Panc1 (cell line): ENCODE measurements at regions not wholly inside any gene's neighbourhood (a gene's known extent, or its start where the extent isn't known, plus 50 kb on each side); places are given as distances from the start of the nearest gene placed in this dataset.

Experiments used
- ATAC-seq: fragments of 200-7000 bp; cut with Tn5 transposase; 2 replicates; pipeline ENCODE4 v1.9.1; 2020; ENCODE audit warnings: mild to moderate bottlenecking, moderate library complexity
- BruUV-seq: library from RNA; stranded (reverse); fragments of 400-500 nt; replicated peaks from 2 replicates; lab custom pipeline; 2021; lab: Mats Ljungman, UMichigan
- CTCF ChIA-PET: fragments of 300-600 bp; sonication (Branson Sonifier 250); formaldehyde crosslinking; loops from one replicate; lab custom pipeline; 2022; ENCODE audit warnings: antibody characterized with exemption; lab: Charles Lee
- POLR2A ChIA-PET: fragments of 300-600 bp; sonication (Branson Sonifier 250); formaldehyde crosslinking; loops from one replicate; lab custom pipeline; 2022; ENCODE audit warnings: antibody characterized with exemption; lab: Charles Lee
- DNase-seq: peaks from one replicate; pipeline ENCODE4 v3.0.0-alpha.2; 2010; ENCODE audit warnings: low read depth, low spot score
- H3K27ac ChIP-seq: 2 replicates; pipeline ENCODE4 v1.5.1; 2011; ENCODE audit warnings: mild to moderate bottlenecking, low read length, inconsistent platforms
- H3K27me3 ChIP-seq: fragments of 200-500 bp; sonication (Bioruptor generic); 2 replicates; pipeline ENCODE4 v1.6.0; 2014; ENCODE audit warnings: low read length, inconsistent platforms; ENCODE audit not compliant: control insufficient read depth, insufficient read depth
- H3K36me3 ChIP-seq: fragments of 200-500 bp; sonication (Bioruptor generic); 2 replicates; pipeline ENCODE4 v1.5.1; 2014; ENCODE audit warnings: inconsistent platforms, mild to moderate bottlenecking, low read length, moderate library complexity; ENCODE audit not compliant: control insufficient read depth, insufficient read depth
- H3K4me1 ChIP-seq: 2 replicates; pipeline ENCODE4 v1.5.1; 2011; ENCODE audit warnings: inconsistent platforms, mild to moderate bottlenecking, low read length, moderate library complexity; ENCODE audit not compliant: control insufficient read depth, insufficient read depth
- H3K4me3 ChIP-seq, 2 experiments: 2 replicates each; pipeline ENCODE4 v1.5.1; 2011 to 2012; ENCODE audit warnings: low read depth in 2 of 2, low read length in 2 of 2, mild to moderate bottlenecking in 2 of 2, inconsistent platforms in 1 of 2, moderate library complexity in 1 of 2
- H3K9me3 ChIP-seq: fragments of 200-500 bp; sonication (Bioruptor generic); 2 replicates; pipeline ENCODE4 v1.5.1; 2014; ENCODE audit warnings: low read depth, mild to moderate bottlenecking, inconsistent platforms, low read length, moderate library complexity; ENCODE audit not compliant: control insufficient read depth, insufficient read depth
- CTCF ChIP-seq: fragments of 450-650 bp; IDR thresholded peaks from 2 replicates; pipeline ENCODE4 v1.5.1; 2017; ENCODE audit warnings: mild to moderate bottlenecking
- POLR2AphosphoS5 ChIP-seq: IDR thresholded peaks from 2 replicates; pipeline ENCODE4 v1.6.1; 2012; ENCODE audit warnings: mild to moderate bottlenecking, low read depth, low read length, moderate library complexity
- SIN3A ChIP-seq: IDR thresholded peaks from 2 replicates; pipeline ENCODE4 v1.6.1; 2012; ENCODE audit warnings: low read depth, mild to moderate bottlenecking, low read length, moderate library complexity, borderline replicate concordance; ENCODE audit not compliant: insufficient read depth
- TCF7L2 ChIP-seq: IDR thresholded peaks from 2 replicates; pipeline ENCODE4 v1.6.1; 2011; ENCODE audit warnings: mild to moderate bottlenecking, low read depth, low read length, inconsistent platforms
- in situ Hi-C: cut with HindIII; loops from 2 replicates; pipeline ENCODE4 v1.10.0; 2016; ENCODE audit warnings: low sequenced_read_pairs, low pct_unique_long_range_greater_than_20kb
- intact Hi-C: fragments of 100-400 bp; cut with micrococcal nuclease; formaldehyde crosslinking; loops from one replicate; pipeline ENCODE4 v1.10.0; 2022; ENCODE audit not compliant: unreplicated experiment
- TF ChIP-seq, protein P1 (sequence below), 2 experiments: IDR thresholded peaks; 2 replicates each; pipeline ENCODE4 v1.6.1; 2011 to 2012; ENCODE audit warnings: low read depth in 2 of 2, control low read depth in 1 of 2, low read length in 1 of 2, mild to moderate bottlenecking in 1 of 2, moderate library complexity in 1 of 2; ENCODE audit not compliant: insufficient read depth in 1 of 2

GRCh38 chr15:38005953-38006808, 71.7 kb downstream of the TMCO5A start:
- H3K36me3 ChIP-seq, result no peaks in the 10 kb centered on the region
- no peaks in the 10 kb centered on the region for H3K27me3 ChIP-seq
- TF ChIP-seq POLR2AphosphoS5 (no peak), TCF7L2 (no peak), SIN3A (no peak), CTCF (no peak)
- TF ChIP-seq, protein P1, sequence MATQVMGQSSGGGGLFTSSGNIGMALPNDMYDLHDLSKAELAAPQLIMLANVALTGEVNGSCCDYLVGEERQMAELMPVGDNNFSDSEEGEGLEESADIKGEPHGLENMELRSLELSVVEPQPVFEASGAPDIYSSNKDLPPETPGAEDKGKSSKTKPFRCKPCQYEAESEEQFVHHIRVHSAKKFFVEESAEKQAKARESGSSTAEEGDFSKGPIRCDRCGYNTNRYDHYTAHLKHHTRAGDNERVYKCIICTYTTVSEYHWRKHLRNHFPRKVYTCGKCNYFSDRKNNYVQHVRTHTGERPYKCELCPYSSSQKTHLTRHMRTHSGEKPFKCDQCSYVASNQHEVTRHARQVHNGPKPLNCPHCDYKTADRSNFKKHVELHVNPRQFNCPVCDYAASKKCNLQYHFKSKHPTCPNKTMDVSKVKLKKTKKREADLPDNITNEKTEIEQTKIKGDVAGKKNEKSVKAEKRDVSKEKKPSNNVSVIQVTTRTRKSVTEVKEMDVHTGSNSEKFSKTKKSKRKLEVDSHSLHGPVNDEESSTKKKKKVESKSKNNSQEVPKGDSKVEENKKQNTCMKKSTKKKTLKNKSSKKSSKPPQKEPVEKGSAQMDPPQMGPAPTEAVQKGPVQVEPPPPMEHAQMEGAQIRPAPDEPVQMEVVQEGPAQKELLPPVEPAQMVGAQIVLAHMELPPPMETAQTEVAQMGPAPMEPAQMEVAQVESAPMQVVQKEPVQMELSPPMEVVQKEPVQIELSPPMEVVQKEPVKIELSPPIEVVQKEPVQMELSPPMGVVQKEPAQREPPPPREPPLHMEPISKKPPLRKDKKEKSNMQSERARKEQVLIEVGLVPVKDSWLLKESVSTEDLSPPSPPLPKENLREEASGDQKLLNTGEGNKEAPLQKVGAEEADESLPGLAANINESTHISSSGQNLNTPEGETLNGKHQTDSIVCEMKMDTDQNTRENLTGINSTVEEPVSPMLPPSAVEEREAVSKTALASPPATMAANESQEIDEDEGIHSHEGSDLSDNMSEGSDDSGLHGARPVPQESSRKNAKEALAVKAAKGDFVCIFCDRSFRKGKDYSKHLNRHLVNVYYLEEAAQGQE (IDR thresholded peaks at IDR 0.05; ENCODE audit: insufficient read depth in 1 of 2, low read depth in 2 of 2, low read length in 1 of 2), result no peak
- H3K27ac ChIP-seq, result no peak overlapping the region
- no peaks in the 10 kb centered on the region for H3K9me3 ChIP-seq
- intact Hi-C loops (no loop called here), in situ Hi-C loops (no loop called here)
- BruUV-seq, result no TSS peak
- H3K4me3 ChIP-seq, result no peak overlapping the region
- no peak for DNase-seq
- POLR2A ChIA-PET, result no interaction called here
- ATAC-seq, result no peak
- CTCF ChIA-PET, result no interaction called here
- no peaks in the 10 kb centered on the region for H3K4me1 ChIP-seq

DNA sequence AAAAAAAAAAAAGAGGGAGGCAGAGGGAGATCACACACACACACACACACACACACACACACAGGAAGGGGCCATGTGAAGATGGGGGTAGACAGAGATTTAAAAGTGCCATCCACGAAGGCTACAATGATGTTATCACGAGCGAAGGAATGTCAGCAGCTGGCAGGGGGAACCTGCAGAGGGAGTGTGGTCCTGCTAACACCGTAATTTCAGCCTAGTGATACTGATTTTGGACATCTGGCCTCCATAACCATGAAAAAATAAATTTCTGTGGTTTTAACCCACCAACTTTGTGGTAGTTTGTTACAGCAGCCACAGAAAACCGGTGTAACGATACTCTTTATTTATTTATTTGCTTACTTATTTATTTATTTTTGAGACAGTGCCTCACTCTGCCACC, 76.0 kb downstream of the TMCO5A start:
- H3K27me3 ChIP-seq, result no peaks in the 10 kb centered on the region
- no peaks in the 10 kb centered on the region for H3K4me1 ChIP-seq
- ChIA-PET POLR2A (interaction anchor here (0.6 kb wide), 1 partner anchor 219 kb away, joined by 10 read pairs; no protein-coding TSS in a partner anchor), CTCF (interaction anchor here (0.6 kb wide), 2 partner anchors 97 to 345 kb away, joined by 3 to 4 read pairs; no protein-coding TSS in a partner anchor)
- H3K9me3 ChIP-seq, result no peaks in the 10 kb centered on the region
- no peaks in the 10 kb centered on the region for H3K36me3 ChIP-seq
- ATAC-seq (no peak), DNase-seq (no peak)
- intact Hi-C loops, result no loop called here
- no peak overlapping the region for H3K27ac ChIP-seq
- TF ChIP-seq POLR2AphosphoS5 (no peak), SIN3A (no peak), TCF7L2 (no peak), CTCF (no peak)
- TF ChIP-seq, protein P1 (IDR thresholded peaks at IDR 0.05; ENCODE audit: insufficient read depth in 1 of 2, low read depth in 2 of 2, low read length in 1 of 2), result no peak
- in situ Hi-C loops, result no loop called here
- no peak overlapping the region for H3K4me3 ChIP-seq
- BruUV-seq, result no TSS peak
